Endodermal cell (in vitro differentiated cells): ENCODE measurements at regions not wholly inside any gene's neighbourhood (a gene's known extent, or its start where the extent isn't known, plus 50 kb on each side); places are given as distances from the start of the nearest gene placed in this dataset.
"Not testable (repeated sequence)": the region's sequence is repeated elsewhere in the genome, so short reads cannot be mapped to it uniquely, and the experiment has no call there.

ENCODE experiments used
- DNase-seq: peaks from one replicate; pipeline ENCODE4 v3.0.0-alpha.2; 2017
- H3K27ac ChIP-seq: 2 replicates; pipeline ENCODE4 v1.5.1; 2013; ENCODE audit warnings: mild to moderate bottlenecking, low read depth, low read length, moderate library complexity
- H3K27me3 ChIP-seq: 2 replicates; pipeline ENCODE4 v1.6.1; 2013; ENCODE audit warnings: mild to moderate bottlenecking, low read length, moderate library complexity; ENCODE audit not compliant: insufficient read depth, control insufficient read depth, poor library complexity, severe bottlenecking
- H3K36me3 ChIP-seq: 2 replicates; pipeline ENCODE4 v1.7.0; 2013; ENCODE audit warnings: mild to moderate bottlenecking, low read length, moderate library complexity; ENCODE audit not compliant: control insufficient read depth, insufficient read depth
- H3K4me1 ChIP-seq: one replicate; pipeline ENCODE4 v1.7.0; 2013; ENCODE audit warnings: low read length; ENCODE audit not compliant: control insufficient read depth, insufficient read depth
- H3K4me3 ChIP-seq: 2 replicates; pipeline ENCODE4 v1.5.1; 2013; ENCODE audit warnings: mild to moderate bottlenecking, low read length, moderate library complexity
- H3K9ac ChIP-seq: 2 replicates; pipeline ENCODE4 v1.6.1; 2013; ENCODE audit warnings: mild to moderate bottlenecking, low read length, moderate library complexity; ENCODE audit not compliant: poor library complexity, severe bottlenecking; ENCODE audit errors: extremely low read depth
- H3K9me3 ChIP-seq: 2 replicates; pipeline ENCODE4 v1.6.1; 2013; ENCODE audit warnings: mild to moderate bottlenecking, low read length, moderate library complexity; ENCODE audit not compliant: control insufficient read depth
- H3K27ac Mint-ChIP-seq: 2 replicates; pipeline ENCODE4 v1.8.0; 2020; ENCODE audit warnings: mixed read lengths
- H3K27me3 Mint-ChIP-seq: 2 replicates; pipeline ENCODE4 v1.8.0; 2021; ENCODE audit warnings: mild to moderate bottlenecking, mixed read lengths; ENCODE audit not compliant: insufficient read depth
- H3K36me3 Mint-ChIP-seq: 2 replicates; pipeline ENCODE4 v1.8.0; 2020; ENCODE audit warnings: low read depth, mixed read lengths
- H3K4me1 Mint-ChIP-seq: 2 replicates; pipeline ENCODE4 v1.8.0; 2020; ENCODE audit warnings: mixed read lengths
- H3K4me3 Mint-ChIP-seq: 2 replicates; pipeline ENCODE4 v1.8.0; 2020; ENCODE audit warnings: mild to moderate bottlenecking, moderate library complexity, mixed read lengths
- H3K9me3 Mint-ChIP-seq: 2 replicates; pipeline ENCODE4 v1.8.0; 2020; ENCODE audit warnings: mild to moderate bottlenecking, mixed read lengths
- WGBS, 2 experiments: methylation state at CpG; one replicate each; pipeline versions ENCODE4 v1.1.5 to v1.1.7; 2013; ENCODE audit warnings: missing lambda C conversion rate in 2 of 2, mixed read lengths in 1 of 2; ENCODE audit not compliant: insufficient coverage in 1 of 2, insufficient read length in 1 of 2; 5-methylcytosine and 5-hydroxymethylcytosine counted together
- TF ChIP-seq, protein P1 (sequence below): fragments of 200-600 bp; sonication (generic); conservative IDR thresholded peaks from 2 replicates; pipeline ENCODE4 v1.5.0; 2021; ENCODE audit warnings: antibody characterized with exemption, mild to moderate bottlenecking

DNA sequence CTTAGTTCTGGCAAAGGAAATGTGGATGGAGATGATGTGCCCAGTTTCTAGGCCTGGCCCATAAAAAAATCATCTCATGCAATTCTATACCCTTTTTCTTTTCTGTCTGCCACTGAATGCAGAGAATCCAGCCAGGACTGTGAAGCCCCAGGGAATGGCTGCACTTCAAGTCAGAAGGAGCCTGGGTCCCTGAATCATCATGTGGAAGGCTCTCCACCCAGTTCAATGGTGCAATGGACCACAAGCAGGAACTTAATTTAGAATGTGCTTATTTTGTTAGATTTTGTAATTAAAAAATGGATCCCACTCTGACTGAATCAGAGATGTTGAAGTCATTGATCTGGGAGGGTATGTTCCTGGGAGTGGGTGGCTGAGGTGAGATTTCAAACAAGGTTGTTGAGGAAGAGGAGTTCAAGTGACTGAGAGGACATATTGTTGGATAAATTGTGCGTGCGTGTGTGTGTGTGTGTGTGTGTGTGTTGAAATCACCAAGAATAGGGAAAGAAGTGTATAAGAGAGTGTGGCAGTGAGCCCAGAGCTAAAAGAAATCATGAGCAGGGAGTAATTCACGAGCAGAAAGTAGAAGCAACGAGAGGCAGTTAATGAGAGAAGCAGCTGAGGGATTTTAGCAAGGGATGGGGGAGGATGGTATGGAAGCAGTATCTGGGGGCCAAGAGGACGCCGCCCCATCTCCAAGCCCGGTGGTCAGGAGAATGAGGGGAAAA, 125.4 kb downstream of the TMX1 start:
- no peak overlapping the region for H3K9ac ChIP-seq
- Mint-ChIP-seq H3K4me1 (peaks cover under 1% of the 10 kb centered on the region), H3K27me3 (no peaks in the 10 kb centered on the region), H3K36me3 (no peaks in the 10 kb centered on the region), H3K9me3 (no peaks in the 10 kb centered on the region), H3K4me3 (no peak overlapping the region), H3K27ac (no peak overlapping the region)
- peaks cover 8% of the 10 kb centered on the region for H3K4me1 ChIP-seq
- no peaks in the 10 kb centered on the region for H3K9me3 ChIP-seq
- no peak for DNase-seq
- no peak overlapping the region for H3K4me3 ChIP-seq
- H3K27ac ChIP-seq = no peak overlapping the region
- no peaks in the 10 kb centered on the region for H3K36me3 ChIP-seq
- H3K27me3 ChIP-seq = no peaks in the 10 kb centered on the region
- TF ChIP-seq, protein P1, sequence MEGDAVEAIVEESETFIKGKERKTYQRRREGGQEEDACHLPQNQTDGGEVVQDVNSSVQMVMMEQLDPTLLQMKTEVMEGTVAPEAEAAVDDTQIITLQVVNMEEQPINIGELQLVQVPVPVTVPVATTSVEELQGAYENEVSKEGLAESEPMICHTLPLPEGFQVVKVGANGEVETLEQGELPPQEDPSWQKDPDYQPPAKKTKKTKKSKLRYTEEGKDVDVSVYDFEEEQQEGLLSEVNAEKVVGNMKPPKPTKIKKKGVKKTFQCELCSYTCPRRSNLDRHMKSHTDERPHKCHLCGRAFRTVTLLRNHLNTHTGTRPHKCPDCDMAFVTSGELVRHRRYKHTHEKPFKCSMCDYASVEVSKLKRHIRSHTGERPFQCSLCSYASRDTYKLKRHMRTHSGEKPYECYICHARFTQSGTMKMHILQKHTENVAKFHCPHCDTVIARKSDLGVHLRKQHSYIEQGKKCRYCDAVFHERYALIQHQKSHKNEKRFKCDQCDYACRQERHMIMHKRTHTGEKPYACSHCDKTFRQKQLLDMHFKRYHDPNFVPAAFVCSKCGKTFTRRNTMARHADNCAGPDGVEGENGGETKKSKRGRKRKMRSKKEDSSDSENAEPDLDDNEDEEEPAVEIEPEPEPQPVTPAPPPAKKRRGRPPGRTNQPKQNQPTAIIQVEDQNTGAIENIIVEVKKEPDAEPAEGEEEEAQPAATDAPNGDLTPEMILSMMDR = no peak
- 73 to 84% methylated on average over 6 to 7 of the region's 7 CpGs for WGBS, 2 experiments

DNA sequence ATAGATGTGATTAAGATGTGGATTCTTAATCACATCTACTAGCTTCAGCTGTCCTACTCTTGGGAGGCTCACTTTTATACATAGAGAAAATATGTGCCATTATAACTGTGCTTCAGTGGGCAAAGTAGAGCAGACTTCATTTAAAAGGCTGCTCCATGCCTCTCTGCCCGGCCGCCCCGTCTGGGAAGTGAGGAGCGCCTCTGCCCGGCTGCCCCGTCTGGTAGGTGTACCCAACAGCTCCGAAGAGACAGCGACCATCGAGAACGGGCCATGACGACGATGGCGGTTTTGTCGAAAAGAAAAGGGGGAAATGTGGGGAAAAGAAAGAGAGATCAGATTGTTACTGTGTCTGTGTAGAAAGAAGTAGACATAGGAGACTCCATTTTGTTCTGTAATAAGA, 126.4 kb downstream of the TMX1 start:
- not testable (repeated sequence) for H3K27me3 Mint-ChIP-seq, H3K9me3 Mint-ChIP-seq, H3K4me3 ChIP-seq, H3K9me3 ChIP-seq, H3K27ac Mint-ChIP-seq, H3K27me3 ChIP-seq, H3K9ac ChIP-seq, DNase-seq, H3K36me3 ChIP-seq, H3K4me1 ChIP-seq, H3K27ac ChIP-seq, H3K36me3 Mint-ChIP-seq, H3K4me3 Mint-ChIP-seq
- peaks cover 11% of the 10 kb centered on the region for H3K4me1 Mint-ChIP-seq
- 97% methylated on average over 14 of the region's 14 CpGs; no CpG with 5 or more reads in 1 of the 2 experiments for WGBS, 2 experiments

GRCh38 chr14:51366866-51367599, 127.0 kb downstream of the TMX1 start:
- not testable (repeated sequence) for H3K36me3 ChIP-seq, H3K9ac ChIP-seq, H3K27me3 Mint-ChIP-seq, H3K36me3 Mint-ChIP-seq, H3K27ac ChIP-seq, DNase-seq, H3K4me3 ChIP-seq, H3K9me3 Mint-ChIP-seq, H3K27ac Mint-ChIP-seq, H3K4me1 ChIP-seq, H3K27me3 ChIP-seq, H3K4me3 Mint-ChIP-seq, H3K9me3 ChIP-seq
- WGBS, 2 experiments = 53% methylated on average over 2 of the region's 7 CpGs; no CpG with 5 or more reads in 1 of the 2 experiments
- H3K4me1 Mint-ChIP-seq = peaks cover 13% of the 10 kb centered on the region

GRCh38 chr14:51367600-51367931, 127.5 kb downstream of the TMX1 start:
- H3K27me3 Mint-ChIP-seq = no peaks in the 10 kb centered on the region
- H3K4me3 Mint-ChIP-seq = no peak overlapping the region
- peaks cover 13% of the 10 kb centered on the region for H3K4me1 Mint-ChIP-seq
- Histone ChIP-seq H3K27ac (no peak overlapping the region), H3K9me3 (peaks cover 4% of the 10 kb centered on the region), H3K9ac (no peak overlapping the region), H3K4me1 (peaks cover 8% of the 10 kb centered on the region), H3K4me3 (no peak overlapping the region), H3K27me3 (no peaks in the 10 kb centered on the region), H3K36me3 (no peaks in the 10 kb centered on the region)
- H3K27ac Mint-ChIP-seq = no peak overlapping the region
- no peak for DNase-seq
- H3K9me3 Mint-ChIP-seq = peaks cover 3% of the 10 kb centered on the region
- H3K36me3 Mint-ChIP-seq = no peaks in the 10 kb centered on the region
- WGBS, 2 experiments = 98% methylated on average over 1 of the region's 1 CpG; no CpG with 5 or more reads in 1 of the 2 experiments
- TF ChIP-seq, protein P1 = no peak
